ENCODE measurements at regions not wholly inside any gene's neighbourhood (a gene's known extent, or its start where the extent isn't known, plus 50 kb on each side); places are given as distances from the start of the nearest gene placed in this dataset.

DNA sequence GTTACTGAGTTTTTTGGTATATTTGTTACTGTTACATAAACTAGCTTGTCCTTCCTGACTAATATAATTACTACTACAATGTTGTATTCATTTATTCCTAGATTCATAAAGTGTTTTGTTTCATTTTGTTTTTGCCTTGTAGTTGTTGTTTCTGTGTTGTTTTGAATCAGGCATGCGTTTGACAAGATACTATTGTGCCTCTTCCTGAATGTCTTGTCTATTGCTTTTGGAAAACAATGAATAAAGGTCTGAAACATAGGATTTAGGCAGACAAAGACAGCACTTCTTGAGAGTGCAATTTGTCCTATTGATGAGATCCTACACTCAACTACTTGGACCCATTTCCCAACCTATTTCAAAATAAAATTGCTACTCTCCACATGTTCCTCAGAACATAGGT, 630.4 kb upstream of the BOD1L1 start:
- no peak for DNase-seq

DNA sequence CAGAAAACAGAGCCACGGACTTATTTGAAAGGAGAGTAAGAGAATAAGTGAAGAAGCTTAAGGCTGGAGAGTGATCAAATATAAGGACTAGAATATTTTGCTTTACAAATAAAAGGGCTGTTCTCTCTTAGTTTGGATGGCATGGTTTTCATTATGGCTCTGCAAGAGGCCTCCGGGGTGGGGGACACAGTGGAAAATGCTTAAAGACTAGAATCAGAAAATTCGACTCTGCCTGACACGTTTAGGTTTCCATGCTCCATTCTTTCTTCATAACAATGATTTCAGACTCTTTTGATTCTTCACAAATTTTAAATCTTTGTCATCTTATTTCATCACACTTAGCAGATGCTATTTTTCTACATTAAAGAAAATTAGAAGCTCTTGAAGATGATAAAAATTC, 632.4 kb upstream of the BOD1L1 start:
- DNase-seq, result no peak

DNA sequence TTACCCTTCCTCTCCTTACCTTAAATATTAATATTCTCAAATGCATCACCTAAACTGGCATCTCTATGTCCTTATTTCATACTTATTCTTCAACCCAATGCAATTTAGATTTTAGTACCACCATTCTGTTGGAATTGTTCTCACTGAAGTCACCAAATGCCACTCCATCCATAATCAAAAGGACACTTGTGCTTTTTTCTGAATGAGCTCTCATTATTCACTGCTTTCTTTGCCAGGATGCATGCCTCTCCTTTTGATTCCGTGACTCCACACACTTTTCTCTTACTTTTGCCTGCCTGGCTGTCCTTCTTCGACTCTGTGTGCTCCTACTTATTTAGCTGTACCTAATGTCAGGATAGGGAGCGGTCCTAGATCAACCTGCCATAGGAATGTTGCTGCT, 633.1 kb upstream of the BOD1L1 start:
- DNase-seq, result no peak

DNA sequence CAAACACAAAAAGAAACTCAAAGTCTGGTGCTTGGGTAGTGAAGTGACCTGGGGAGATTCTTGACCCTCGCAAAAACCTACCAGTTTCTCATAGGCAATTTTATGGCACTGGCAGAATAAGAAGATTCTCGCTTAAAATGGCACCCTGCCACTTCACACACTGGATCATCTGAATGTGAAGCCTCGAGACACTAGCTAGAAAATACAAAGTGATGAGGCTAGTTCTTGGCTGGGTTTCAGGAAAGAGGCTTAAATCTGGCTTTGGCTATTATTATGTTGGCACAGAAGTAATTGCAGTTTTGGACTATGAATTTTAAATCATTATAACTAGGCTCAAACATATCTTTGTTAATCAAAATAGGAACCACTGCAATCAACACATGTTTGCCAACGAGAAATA, 634.7 kb upstream of the BOD1L1 start:
- no peak for DNase-seq

DNA sequence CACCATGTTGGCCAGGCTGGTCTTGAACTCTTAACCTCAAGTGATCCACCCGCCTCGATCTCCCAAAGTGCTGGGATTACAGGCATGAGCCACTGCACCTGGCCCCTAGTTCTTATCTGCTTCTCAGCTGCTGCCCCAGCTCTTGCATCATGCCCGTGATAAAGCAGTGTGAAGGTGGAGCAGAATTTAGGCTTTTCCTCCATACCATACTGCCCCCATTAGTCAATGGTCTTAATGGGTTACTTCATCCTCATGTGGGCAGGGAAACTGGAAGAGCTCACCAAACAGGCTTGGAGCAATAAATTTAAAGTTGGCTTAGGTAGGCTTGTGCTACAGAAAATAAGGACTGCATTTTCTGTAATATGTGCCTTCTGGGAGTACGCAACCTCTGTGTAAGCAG, 636.9 kb upstream of the BOD1L1 start:
- no peak for DNase-seq

DNA sequence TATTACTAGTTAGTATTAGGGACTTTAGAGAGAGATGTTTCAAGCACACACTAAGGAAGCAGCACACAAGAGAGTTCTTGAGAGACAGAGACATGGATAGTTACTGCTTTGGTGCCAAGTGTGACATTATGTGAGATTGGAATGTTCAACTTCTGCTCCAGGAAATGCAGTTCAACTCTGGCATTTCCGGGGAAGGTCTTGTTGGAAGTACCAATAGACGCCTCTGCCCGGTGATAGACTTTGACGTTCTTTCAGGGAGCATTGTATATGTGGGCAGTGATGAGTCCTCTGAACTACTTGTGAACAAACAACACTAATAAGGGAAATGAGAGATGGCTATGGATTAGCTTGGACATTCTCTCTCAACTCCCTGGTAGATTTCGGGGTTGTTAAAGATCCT, 638.1 kb upstream of the BOD1L1 start:
- DNase-seq, result no peak

GRCh38 chr4:14267373-14268060, 640.0 kb upstream of the BOD1L1 start:
- no peak for DNase-seq

DNA sequence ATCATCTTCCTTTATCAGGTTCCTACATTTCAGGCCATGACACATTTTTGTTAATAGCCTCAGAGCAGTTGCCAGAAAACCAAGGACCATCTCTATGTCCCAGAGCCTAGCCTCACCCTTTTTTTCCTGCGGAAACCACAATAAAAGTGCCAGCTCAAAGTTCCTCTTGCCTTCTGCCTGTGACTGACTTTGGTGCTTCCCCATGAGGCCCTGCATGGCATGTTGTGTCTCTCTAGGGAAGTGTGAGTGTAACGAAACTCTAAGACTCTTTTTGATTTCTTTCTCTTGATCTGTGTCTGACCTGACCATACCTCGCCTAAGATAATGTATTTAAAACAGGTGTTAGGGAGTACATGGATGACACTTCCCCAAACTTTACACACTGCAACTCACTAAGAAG, 642.3 kb upstream of the BOD1L1 start:
- DNase-seq, result no peak

DNA sequence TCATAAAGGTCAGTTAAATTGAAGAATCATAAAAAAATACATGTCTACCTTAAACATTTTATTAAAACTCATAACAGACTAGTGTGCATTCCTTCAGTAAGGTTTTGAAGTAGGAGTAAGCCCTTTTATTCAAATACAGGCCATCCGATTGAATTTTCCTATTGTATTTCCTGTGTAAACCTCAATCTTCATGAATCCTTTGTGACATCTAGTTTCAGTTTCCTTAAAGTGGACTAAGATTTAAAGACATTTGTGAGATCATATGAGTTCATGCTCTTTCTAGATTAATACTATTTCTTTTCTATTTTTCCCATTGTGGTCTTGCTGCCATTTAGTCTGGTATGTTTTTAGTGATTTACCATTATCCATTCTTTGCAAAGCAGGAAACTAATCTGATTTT, 644.7 kb upstream of the BOD1L1 start:
- no peak for DNase-seq

GRCh38 chr4:14277505-14277904, 650.0 kb upstream of the BOD1L1 start:
- no peak for DNase-seq

GRCh38 chr4:14280567-14280966, 653.0 kb upstream of the BOD1L1 start:
- no peak for DNase-seq

DNA sequence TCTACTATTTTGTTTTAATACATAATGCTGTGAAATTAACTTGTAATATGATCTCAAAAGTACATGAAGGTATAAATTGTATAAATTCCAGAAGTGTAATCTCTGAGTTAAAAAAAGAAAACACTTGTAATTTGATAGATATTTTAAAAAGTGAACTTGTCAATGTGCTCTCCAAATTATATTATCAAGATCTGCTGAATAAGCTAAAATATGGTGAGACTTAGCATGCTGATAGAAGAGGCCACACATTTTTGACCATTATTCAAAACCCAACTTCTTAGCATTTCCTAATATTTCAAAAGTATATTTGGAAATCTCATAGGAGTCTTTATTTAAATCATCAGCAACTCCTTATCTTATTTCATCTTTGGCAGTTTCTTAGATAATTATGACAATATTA, 657.1 kb upstream of the BOD1L1 start:
- no peak for DNase-seq

DNA sequence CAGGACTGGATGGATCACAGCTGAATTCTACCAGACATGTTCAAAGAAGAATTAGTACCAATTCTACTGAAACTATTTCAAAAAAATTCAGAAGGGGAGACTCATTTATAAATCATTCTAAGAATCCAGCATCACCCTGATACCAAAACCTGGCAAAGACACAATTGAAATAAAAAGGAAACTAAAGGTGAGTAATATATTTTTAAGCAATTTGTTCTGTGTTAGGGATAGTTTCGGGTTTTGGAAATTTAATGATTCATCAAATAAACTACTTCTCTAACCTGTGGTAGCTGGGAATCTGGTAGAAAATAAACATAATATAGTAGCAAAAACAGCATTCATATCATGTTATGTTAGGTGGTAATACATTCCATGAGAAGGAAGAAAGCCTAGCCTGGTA, 662.2 kb upstream of the BOD1L1 start:
- DNase-seq, result no peak

- DNase-seq, result no peak
Observed at GRCh38 chr4:14293582-14293981, 666.1 kb upstream of the BOD1L1 start.

- no peak for DNase-seq
Observed at GRCh38 chr4:14294611-14295010, 667.1 kb upstream of the BOD1L1 start.

GRCh38 chr4:14299166-14299565, 671.6 kb upstream of the BOD1L1 start:
- DNase-seq, result no peak

DNA sequence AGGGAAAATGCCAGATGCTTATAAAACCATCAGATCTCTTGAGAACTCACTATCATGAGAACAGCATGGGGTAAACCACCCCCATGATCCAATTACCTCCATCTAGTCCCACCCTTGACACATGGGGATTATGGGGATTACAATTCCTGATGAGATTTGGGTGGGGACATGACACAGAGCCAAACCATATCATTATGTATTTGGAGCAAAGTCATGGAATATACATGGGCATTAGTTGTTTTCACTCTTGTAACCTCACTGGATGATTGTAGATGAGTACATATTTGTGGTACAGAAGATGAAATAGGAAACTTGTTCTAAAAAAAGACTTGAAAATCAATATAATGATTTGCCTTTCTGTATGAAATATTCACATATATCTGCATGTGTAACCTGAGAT, 674.5 kb upstream of the BOD1L1 start:
- DNase-seq, result no peak

GRCh38 chr4:14303856-14304255, 676.3 kb upstream of the BOD1L1 start:
- no peak for DNase-seq

DNA sequence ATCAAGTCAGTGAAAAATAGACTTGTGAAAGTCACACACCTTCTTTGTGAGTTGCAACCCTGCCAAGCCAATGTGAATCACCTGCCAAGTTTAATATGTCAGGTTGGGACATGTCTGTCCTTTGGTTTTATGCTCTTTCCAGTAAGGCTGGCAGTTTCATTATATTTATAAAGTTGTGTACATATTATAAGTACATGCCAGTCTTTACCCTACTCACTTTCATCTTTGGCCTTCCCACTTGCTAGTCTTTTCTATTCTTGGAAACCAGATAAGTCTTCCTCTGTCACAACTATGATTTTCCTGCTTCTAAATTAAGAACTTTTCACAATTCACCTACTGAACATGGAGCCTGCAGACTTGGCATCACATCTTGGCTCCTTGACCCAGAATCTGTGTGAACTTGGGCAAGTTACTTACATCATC, 680.7 kb upstream of the BOD1L1 start:
- DNase-seq, result no peak

DNA sequence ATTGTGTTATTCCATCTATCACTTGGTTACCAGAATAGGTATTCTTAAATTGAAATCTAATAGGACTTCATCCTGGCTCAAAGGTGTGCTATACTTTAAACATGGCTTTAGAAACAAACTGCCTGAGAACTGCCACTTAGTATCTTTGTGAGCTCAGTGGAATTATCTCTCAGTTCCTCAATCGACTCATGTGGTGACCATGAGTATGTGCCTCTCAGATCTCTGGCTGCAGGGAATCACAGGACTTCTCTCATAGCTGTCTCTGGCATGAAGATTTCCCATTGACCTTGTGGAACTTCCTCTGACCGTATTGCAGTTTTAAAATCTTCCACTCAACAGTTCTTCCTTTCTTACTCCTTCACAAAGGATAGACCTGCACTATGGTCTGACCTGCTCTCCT, 681.9 kb upstream of the BOD1L1 start:
- DNase-seq, result no peak

DNA sequence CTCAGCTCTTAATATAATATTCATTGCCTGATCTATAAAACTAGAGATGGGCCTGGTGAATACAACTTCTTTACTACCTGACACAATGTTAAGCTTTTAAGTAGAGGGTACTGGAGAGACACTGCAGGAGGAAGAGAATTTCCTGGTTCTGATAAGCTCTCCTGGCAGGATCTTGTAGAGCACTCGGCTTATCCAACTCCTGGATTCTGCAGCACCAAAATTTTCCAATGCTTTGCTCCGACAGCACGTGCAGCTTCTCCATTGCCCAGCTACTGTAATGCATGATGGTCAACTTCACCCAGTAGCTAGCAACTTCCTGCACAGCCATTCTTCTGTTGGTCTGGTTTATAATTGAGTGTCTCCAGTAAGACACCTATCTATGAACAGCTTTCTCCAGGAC, 686.2 kb upstream of the BOD1L1 start:
- DNase-seq, result no peak

- DNase-seq, result no peak
Observed at GRCh38 chr4:14315129-14315528, 687.2 kb upstream of the CPEB2 start.

- DNase-seq, result no peak
Observed at GRCh38 chr4:14317351-14317750, 684.9 kb upstream of the CPEB2 start.

GRCh38 chr4:14318671-14319070, 683.6 kb upstream of the CPEB2 start:
- DNase-seq, result no peak

DNA sequence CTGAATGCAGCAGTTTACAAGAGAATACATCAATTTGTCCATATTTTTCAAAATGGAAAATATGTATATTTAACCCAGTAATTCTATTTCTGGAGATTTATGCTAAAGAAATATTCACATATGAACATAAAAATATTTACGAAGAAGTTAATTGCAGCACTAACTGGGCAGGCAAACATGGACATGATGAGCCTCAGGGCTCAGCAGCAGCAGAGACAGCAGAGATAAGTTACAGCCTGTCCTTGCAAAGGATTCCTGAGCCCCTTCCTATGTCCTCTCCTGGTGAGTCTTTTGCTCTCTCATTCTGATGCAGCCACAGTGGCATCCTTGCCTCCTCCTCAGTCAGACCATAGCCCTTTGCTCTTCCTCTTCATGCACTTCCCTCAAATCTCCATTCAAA, 680.6 kb upstream of the CPEB2 start:
- no peak for DNase-seq

All from right kidney (tissue), 1 donor.